ENCODE measurements at regions not wholly inside any gene's neighbourhood (a gene's known extent, or its start where the extent isn't known, plus 50 kb on each side); places are given as distances from the start of the nearest gene placed in this dataset.
A peak's percentile ranks its signal among the peaks of the same experiment; 100 is the strongest.

- no peak for DNase-seq
These were observed 54.7 kb downstream of the MYEOV start for GRCh38 chr11:69348414-69349235.

GRCh38 chr11:69350040-69350439 lies 56.1 kb downstream of the MYEOV start:
- no peak for DNase-seq

GRCh38 chr11:69350596-69350995 lies 56.6 kb downstream of the MYEOV start:
- no peak for DNase-seq

- DNase-seq, result no peak
These were observed 57.5 kb downstream of the MYEOV start for GRCh38 chr11:69351460-69351859.

DNA sequence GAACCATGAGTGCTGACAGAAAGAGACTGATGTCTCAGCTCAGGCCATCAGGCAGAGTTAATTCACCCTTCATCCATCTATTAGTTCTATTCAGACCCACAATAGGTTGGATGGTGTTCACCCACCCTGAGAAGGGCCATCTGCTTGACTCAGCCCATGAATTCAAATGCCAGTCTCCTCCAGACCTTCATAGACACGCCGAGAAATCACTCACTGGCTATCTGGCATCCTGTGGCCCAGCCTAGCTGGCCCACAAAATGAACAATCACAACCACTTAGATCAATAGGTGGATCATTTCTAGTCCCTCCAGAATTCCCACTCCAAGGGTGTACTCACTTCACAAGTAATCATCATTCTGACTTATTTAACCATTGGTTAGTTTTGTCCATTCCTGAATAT lies 58.2 kb downstream of the MYEOV start:
- no peak for DNase-seq

DNA sequence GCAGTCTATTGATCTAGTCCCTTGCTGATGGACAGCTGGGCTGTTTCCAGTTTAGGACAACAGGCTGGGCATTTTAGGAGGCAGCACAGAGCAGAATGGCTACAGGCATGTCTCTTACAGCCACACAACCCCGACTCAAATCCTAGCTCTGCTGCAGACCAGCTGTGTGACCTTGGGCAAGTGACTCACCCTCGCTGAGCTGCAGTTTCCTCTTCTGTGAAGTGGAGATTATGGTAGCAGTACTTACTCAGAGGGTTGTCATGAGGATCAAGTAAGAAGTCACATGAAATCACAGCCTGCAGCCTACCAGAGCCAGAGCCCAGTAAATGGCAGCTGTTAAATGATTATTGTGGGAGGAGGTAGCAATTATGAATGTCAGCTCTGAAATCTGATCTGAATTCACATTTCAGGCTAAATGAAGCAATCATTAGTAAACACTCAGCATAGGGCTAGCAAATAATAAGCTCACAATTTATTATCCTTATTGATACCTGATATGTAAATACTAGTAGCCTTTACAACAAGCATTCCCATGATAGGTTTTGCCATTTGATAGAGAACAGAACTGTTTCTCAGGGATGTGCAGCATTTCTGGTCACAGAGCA lies 58.9 kb downstream of the MYEOV start:
- DNase-seq, result peak; percentile 82 to 93

- no peak for DNase-seq
These were observed 60.0 kb downstream of the MYEOV start for GRCh38 chr11:69353696-69354544.

DNA sequence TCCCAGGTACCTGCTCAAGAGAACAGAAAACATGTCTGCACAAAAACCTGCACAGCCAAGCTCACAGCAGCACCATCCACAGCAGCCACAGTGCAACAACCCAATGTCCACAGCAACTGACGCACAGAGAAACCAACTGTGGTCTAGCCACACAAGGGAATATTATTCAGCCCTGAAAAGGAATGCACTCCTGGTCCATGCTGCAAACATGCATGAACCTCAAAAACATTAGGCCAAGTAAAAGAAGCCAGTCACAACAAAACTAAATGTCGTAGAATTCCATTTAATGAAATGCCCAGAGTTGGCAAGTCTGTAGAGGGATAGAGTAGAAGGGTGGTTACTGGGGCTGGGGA lies 60.6 kb downstream of the MYEOV start:
- DNase-seq, result no peak

DNA sequence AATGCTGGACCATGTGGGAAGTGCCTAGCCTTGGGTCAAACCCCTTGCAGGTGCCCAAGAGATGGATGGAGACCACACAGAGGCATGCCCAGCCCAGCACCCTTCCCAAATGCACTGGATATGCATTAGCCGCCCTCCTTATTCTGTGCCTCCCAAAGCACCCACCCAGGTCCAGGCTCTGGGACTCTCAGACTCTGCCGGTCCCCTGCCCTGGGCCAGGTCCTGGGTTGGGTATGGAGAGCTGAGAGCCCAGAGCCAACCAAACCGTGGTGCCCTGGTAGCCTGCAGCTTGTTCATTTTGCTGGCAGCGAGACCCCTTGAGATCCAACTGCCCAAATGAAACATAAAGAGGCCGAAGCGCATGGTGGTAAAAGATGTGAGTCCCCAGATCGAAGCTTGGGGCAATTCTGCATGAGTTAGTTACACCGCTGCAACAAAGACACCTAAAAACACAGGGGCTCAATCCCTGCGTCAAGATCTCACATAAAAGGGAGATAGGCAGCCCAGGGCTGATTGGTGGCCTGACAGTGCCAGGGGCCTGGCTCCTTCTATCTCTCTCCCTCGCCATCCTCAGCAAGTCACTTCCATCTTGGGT lies 61.5 kb downstream of the MYEOV start:
- no peak for DNase-seq

- no peak for DNase-seq
These were observed 62.2 kb downstream of the MYEOV start for GRCh38 chr11:69355959-69356702.

- no peak for DNase-seq
These were observed 62.9 kb downstream of the MYEOV start for GRCh38 chr11:69356703-69357457.

GRCh38 chr11:69357458-69358397 lies 63.8 kb downstream of the MYEOV start:
- DNase-seq, result no peak

DNA sequence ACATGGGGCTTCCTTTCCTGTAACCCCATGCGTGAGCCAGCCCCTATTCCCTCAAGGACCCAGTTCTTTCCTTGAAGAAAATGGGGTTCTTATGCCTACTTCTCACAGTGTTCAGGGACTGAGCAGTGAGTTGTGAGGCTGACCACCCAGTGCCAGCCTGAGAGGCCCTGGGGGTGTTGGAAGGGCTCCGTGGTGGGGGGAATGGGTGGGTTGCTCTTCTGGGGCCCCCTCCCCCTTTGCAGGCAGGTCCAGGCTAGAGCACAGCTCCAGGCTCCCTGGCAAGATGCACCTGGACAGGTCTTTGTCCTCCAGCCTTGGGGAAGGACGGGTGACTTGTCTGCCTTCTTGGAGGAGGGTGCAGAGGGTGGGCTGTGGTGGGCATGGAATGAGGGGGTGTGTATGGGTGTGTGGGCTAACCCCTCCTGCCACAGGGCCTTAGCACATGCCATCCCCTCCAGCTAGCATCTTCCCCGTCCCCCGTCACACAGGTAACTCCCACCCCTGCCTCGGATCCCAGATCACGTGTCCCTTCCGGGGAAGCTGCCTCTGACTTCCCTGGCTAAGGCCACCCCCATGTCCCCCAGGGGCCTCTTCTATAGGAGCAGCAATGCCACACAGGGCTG lies 64.6 kb downstream of the MYEOV start:
- no peak for DNase-seq

- peak; percentile 2 to 15 for DNase-seq
These were observed 66.0 kb downstream of the MYEOV start for GRCh38 chr11:69359735-69360480.

- DNase-seq, result no peak
These were observed 66.7 kb downstream of the MYEOV start for GRCh38 chr11:69360606-69361005.

- no peak for DNase-seq
These were observed 67.1 kb downstream of the MYEOV start for GRCh38 chr11:69361048-69361447.

DNA sequence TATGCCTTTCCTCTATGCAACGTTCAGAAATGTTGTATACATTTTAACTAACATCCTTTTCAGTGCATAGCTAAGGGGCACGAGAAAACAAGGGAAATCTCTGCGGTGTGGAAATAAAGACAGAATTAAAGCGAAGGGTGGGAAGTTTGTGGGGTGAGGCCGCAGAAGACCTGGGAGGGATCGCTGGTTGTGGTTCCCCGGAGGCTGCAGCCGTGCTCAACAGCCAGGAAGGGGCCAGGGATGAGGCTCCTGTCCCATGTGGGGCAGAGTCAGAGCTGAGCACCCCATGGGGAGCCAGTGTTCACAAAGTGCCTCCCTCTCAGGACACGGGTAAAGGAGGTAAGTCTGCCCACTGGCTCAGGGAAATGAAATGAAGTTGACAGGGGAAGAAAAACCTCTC lies 67.5 kb downstream of the MYEOV start:
- DNase-seq, result no peak

DNA sequence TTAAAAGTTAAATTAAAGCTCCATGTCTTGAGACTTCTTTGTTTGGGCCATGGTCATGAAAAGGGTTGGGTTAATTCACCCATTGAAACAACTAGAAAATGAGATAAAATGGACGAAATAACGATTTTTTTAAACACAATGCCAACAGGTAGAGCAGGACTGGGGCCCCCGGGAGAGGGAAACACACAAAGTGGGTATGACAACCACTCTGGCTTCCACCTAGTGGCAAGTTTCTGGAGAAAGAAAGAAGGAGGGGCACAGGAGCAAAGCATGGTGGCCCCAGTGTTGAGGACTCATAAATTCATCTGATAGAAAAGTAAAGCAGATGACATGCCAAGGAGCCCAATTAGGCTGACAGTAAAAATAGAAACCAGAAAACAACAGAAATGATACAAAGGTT lies 68.4 kb downstream of the MYEOV start:
- no peak for DNase-seq

DNA sequence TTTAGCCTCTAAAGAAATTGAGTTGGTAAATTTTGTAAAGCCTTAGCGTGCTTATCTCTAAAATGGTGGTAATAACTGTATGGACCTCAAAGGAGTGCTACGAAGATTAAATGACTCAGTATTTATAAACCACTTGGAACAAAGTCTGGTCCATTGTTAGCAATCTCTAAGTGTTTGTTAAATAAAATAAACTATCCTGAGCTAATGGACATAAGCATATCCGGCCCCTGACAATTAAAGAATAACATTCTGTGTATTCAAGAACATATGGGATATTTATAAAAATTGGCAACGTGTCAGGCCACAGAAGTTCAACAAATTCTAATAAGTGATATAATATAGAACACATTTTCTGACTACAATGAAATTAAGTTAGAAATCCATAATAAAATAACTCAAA lies 71.0 kb downstream of the MYEOV start:
- no peak for DNase-seq

Measured in inflammatory macrophage (primary cell).